Lung (tissue), 11 donors: ENCODE measurements at regions not wholly inside any gene's neighbourhood (a gene's known extent, or its start where the extent isn't known, plus 50 kb on each side); places are given as distances from the start of the nearest gene placed in this dataset.

ENCODE experiments used
- ATAC-seq: fragments of 200-7000 bp; cut with Tn5 transposase; one replicate; pipeline ENCODE4 v1.9.1; 2020; ENCODE audit warnings: moderate number of reproducible peaks; ENCODE audit not compliant: insufficient read depth, low FRiP score
- DNase-seq, 3 donors: peaks; one replicate each; pipeline ENCODE4 v3.0.0-alpha.2; 2013 to 2017
- H3K27ac ChIP-seq, 2 donors: one replicate each; pipeline ENCODE4 v1.5.1; 2013; ENCODE audit warnings: mild to moderate bottlenecking in 2 of 2, moderate library complexity in 2 of 2, control low read depth in 1 of 2, inconsistent platforms in 1 of 2, low read depth in 1 of 2, low read length in 1 of 2
- H3K27me3 ChIP-seq, 3 donors: one replicate each; pipeline ENCODE4 v1.5.1; 2013; ENCODE audit warnings: low read length in 2 of 3; ENCODE audit not compliant: control insufficient read depth in 3 of 3, insufficient read depth in 3 of 3
- H3K36me3 ChIP-seq, 4 donors: one replicate each; pipeline ENCODE4 v1.5.1; 2013; ENCODE audit warnings: low read length in 4 of 4, mild to moderate bottlenecking in 1 of 4, moderate library complexity in 1 of 4; ENCODE audit not compliant: control insufficient read depth in 4 of 4, insufficient read depth in 4 of 4
- H3K4me1 ChIP-seq, 5 donors: one replicate each; pipeline ENCODE4 v1.5.1; 2013; ENCODE audit warnings: low read length in 5 of 5, mild to moderate bottlenecking in 2 of 5, moderate library complexity in 1 of 5; ENCODE audit not compliant: control insufficient read depth in 5 of 5, insufficient read depth in 5 of 5
- H3K4me3 ChIP-seq: one replicate; pipeline ENCODE4 v1.5.1; 2013; ENCODE audit warnings: mild to moderate bottlenecking, control low read depth, moderate library complexity
- H3K9ac ChIP-seq, 2 donors: one replicate each; pipeline ENCODE4 v1.5.1; 2013; ENCODE audit warnings: low read length in 2 of 2, control low read depth in 1 of 2; ENCODE audit not compliant: insufficient read depth in 1 of 2
- H3K9me3 ChIP-seq, 4 donors: one replicate each; pipeline ENCODE4 v1.5.1; 2013; ENCODE audit warnings: low read length in 3 of 4, mild to moderate bottlenecking in 1 of 4, moderate library complexity in 1 of 4; ENCODE audit not compliant: control insufficient read depth in 4 of 4, insufficient read depth in 3 of 4
- CTCF ChIP-seq: IDR thresholded peaks from 2 replicates; pipeline ENCODE4 v1.5.1; 2012; ENCODE audit warnings: mild to moderate bottlenecking; ENCODE audit errors: control extremely low read depth, extremely low read depth
- WGBS, 2 donors: extraction: QIAGEN DNeasy Blood & Tissue Kit; methylation state at CpG; one replicate each; pipeline ENCODE4 v1.1.7; 2013; 5-methylcytosine and 5-hydroxymethylcytosine counted together
- donor health status: control.
- donor health status: control.
- donor health status: Bipolar disorder and iron deficiency.
- donor health status: healthy.
- donor health status: DM: yes; HTN: yes; CAD: no.

- Histone ChIP-seq H3K27ac (no peak overlapping the region), H3K9ac (no peak overlapping the region), H3K9me3 (peaks cover 0 to 2% (median 0%) of the 10 kb centered on the region in 4 donors), H3K4me1 (peaks cover 0 to 6% (median 0%) of the 10 kb centered on the region in 5 donors), H3K27me3 (no peaks in the 10 kb centered on the region), H3K4me3 (no peak overlapping the region), H3K36me3 (no peaks in the 10 kb centered on the region)
- DNase-seq (peak; percentile 29 to 84 (median 80)), ATAC-seq (peak; percentile 32)
- TF ChIP-seq CTCF, result no peak
- WGBS, 2 donors, result 74 to 84% methylated on average over 6 of the region's 6 CpGs
Observed at GRCh38 chr7:68929781-68930261, 668.5 kb upstream of the AUTS2 start.

GRCh38 chr7:68936471-68937035 lies 661.7 kb upstream of the AUTS2 start:
- DNase-seq (peak in 1 of 3 donors; percentile 7), ATAC-seq (no peak)
- Histone ChIP-seq H3K9ac (no peak overlapping the region), H3K27me3 (no peaks in the 10 kb centered on the region), H3K36me3 (no peaks in the 10 kb centered on the region), H3K9me3 (peaks cover 0 to 3% (median under 1%) of the 10 kb centered on the region in 4 donors), H3K4me3 (no peak overlapping the region), H3K27ac (no peak overlapping the region), H3K4me1 (no peaks in the 10 kb centered on the region)
- 63 to 74% methylated on average over 10 of the region's 10 CpGs for WGBS, 2 donors
- TF ChIP-seq CTCF, result no peak

- Histone ChIP-seq H3K9me3 (peaks cover 0 to 5% (median under 1%) of the 10 kb centered on the region in 4 donors), H3K27me3 (no peaks in the 10 kb centered on the region), H3K4me1 (no peaks in the 10 kb centered on the region), H3K4me3 (no peak overlapping the region), H3K27ac (no peak overlapping the region), H3K9ac (no peak overlapping the region), H3K36me3 (no peaks in the 10 kb centered on the region)
- 69 to 87% methylated on average over 4 of the region's 4 CpGs for WGBS, 2 donors
- no peak for DNase-seq
- no peak for ATAC-seq
- no peak for TF ChIP-seq CTCF
Observed at GRCh38 chr7:68938151-68938550, 660.1 kb upstream of the AUTS2 start.

GRCh38 chr7:68943786-68944185 lies 654.5 kb upstream of the AUTS2 start:
- DNase-seq (no peak), ATAC-seq (no peak)
- Histone ChIP-seq H3K9ac (no peak overlapping the region), H3K4me3 (no peak overlapping the region), H3K27me3 (no peaks in the 10 kb centered on the region), H3K4me1 (no peaks in the 10 kb centered on the region), H3K9me3 (peaks cover 0 to 8% (median 0%) of the 10 kb centered on the region in 4 donors), H3K27ac (no peak overlapping the region), H3K36me3 (no peaks in the 10 kb centered on the region)
- no peak for TF ChIP-seq CTCF
